GM18858 (cell line): ENCODE measurements at regions not wholly inside any gene's neighbourhood (a gene's known extent, or its start where the extent isn't known, plus 50 kb on each side); places are given as distances from the start of the nearest gene placed in this dataset.

ENCODE experiments used
- ATAC-seq: cut with Tn5 transposase; IDR thresholded peaks from one replicate; pipeline ENCODE4 v1.9.1; 2021; ENCODE audit not compliant: unreplicated experiment

DNA sequence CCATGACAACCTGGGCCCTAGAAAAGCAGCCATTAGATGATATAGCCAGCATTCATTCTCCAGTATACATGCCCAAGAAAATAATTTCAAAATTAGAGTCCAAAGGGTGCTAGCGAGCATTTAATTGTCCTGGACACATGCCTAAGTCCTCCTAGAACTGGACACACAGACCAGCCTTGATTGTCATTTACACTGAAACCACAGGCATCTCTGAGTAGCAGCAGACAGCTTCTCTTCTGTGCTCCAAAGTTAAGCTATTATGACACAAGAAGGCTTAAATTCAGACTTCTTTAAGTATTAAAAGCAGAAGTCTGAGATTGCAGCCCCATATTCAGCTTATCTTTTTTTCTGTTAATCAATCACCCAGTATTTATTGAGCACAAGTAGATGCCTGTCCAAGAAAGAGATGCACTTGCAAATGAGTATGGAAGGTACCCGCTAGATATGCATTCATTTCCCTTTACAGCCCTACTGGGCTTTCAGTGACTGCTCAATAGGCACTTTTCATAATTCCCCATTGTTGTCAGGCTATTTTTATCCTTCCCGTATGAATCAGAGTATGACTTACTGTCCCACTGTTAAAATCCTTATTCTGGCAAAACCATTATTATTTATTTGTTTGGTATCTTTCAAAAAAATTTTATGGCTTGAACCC is 374.1 kb downstream of the FBXW7 start:
- ATAC-seq: no peak

DNA sequence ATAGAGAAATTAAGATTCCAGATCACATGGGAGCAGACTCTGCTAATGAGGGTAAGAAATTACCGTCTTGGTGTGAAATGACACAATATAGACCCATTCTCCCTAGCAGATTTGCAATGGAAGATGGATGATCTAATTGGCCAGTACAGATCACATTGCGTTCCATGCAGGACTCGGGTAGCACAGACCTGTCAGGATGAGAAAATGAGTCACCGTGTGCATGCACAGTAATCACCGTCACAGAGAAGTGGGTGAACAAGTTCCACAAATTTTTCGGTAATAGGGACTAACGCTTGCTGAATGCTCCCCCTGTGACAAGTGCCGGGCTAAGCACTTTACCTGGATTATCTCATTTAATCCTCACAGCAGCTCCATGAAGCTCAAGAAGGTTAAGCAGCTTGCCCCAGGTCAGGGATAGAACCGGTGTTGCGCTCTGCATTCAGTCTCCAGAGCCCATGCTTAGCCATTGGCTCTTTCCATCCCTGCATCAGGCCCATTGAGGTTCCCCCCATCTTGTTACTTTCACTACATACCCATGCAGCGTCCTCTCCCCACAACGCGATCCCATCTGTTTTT is 375.6 kb downstream of the FBXW7 start:
- no peak for ATAC-seq

DNA sequence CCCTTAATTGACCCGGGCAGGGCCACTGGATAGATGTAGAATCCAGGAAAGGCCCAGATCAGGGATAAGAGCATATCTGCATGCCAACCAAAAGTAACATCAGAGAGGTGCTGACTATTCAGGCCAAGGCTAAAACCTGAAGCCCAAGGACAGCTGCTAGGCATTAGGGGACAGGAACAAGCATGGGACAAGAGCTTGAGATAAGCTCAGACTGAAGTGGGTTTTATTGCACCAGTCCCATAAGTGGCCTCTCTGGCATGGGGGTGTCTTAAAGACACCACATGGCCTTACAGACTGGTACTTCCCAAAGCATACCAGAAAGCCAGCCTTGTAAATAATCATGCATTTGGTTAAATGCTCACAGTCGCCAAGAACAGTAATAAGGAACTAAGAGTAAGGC is 376.1 kb downstream of the FBXW7 start:
- ATAC-seq: no peak

DNA sequence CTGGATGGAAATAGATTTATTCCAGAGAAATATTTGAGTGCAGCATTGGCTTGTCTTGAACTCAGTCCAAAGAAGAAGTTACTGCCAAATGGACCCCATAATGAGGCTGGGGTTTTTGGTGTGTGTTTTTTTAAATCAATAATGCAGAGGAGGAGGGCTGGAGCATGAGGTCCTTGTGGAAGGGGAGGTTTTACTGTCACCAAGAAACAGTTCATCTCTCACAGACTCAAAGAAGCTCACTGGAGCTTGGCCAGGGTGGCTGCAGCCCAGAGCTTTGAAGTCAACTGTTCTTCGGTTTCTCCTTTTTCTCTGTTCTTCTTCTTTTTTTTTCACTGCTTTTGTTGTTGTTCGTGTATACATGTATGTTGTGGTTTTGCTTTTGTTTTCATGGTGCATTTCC is 377.7 kb downstream of the FBXW7 start:
- ATAC-seq: no peak

DNA sequence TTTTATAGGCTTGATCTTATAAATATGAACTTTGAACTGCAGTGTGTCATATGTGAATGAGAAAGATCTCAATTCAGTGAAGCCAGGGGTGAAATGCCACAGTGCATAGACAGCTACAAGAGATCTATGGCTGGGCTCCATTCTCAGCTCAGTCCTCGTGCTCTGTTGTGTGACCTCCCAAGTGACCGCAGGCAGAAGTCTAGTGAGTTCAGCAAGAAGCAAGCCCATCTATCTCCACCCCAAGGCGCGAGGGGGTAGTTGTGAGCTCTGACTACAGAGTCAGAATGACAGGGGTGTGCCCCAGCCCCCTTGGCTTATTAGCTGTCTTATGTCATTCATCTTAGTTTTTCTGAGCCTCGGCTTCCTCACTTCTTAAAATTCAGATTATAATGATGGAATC is 378.3 kb downstream of the FBXW7 start:
- ATAC-seq: no peak

DNA sequence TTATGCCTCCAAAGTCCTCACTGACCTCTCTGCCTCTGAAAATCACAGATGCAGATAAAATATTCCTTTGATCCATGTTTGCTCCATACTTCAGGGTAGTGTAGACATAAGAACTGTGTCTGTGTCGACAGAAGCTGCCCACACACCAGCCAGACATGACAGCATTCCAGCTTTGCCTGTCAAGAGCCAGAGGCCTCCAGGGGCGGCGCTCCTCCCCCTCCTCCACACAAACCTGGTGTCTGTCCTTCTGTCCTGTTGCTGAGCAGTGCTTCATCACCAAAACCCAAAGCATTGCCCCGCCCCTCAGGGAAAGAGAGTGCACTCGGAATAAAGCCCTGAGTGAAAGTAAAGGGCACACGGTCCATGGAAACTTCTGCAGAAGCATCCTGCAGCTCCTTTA is 379.4 kb downstream of the FBXW7 start:
- no peak for ATAC-seq

DNA sequence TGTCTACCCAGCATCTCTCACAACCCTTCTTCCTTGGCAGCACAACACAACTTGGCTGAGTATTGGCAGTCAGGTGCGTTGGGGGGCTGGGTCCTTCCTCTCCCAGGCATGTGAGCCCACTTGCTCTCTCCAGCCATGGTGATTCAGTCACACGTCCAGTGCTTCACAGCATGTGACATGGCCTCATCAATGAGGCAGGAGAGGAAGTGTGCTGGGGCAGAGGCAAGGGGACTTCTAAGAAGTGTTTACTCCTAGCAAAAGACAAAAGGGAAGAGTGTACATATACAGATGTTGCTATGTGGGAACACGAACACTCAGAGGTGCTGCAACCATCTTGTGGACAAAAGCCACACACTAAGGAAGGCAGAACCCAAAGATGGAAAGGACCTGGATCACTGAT is 380.8 kb downstream of the FBXW7 start:
- no peak for ATAC-seq

DNA sequence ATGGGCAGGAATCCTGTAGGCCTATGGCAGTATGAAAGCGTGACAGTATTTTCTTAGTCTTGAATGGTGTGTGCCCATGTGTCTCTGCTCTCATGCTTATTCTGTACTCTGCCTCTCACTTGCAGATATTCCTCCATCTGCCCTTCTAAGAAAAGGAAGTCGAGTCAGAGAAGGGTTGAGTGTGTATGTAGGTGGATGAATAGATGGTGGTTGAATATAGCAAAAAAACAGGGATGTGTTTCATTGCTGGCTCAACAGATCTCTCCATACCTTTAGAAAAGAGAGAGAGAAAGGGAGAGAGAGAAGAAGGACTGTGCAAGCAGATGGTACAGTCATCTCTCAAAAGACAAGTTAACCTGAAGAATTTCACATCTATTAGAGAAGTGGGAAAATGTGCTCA is 381.5 kb downstream of the FBXW7 start:
- ATAC-seq: no peak

DNA sequence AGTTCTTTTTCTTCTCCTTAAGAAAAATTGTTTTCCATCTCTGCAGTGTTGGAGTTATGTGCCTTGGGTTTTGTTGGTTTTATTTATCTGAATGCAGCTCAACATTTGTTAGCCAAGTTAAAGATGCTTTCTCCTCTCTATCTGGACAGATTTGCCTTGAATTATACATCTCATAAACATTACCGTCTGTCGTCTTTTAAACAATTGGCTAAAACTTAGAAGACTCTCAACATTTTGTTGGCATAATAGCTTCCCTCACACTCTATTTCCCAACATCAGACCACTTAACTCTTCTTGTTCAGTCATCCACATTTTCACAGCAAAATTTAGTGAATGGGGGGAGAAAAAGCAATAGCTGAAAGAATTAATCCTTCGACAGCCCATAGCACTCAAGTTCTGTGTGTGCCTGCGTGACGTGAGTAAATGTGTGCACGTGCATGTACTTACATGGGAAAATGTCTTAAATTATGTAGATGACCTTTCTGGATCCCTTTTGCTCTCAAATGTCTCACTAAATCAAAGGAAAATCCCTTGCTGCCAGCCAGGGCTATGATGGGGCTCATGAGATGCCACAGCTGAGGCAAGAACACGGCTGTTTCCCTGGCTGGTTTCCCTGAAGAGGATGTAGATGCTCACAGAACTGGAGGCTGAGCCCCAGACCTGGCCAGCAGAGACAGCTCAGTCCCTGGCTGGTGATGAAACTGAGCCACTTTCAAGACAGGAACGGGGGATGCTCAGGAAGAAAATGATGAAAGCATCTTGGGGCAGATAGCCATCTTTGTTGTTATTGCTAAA is 382.2 kb downstream of the FBXW7 start:
- ATAC-seq: no peak

DNA sequence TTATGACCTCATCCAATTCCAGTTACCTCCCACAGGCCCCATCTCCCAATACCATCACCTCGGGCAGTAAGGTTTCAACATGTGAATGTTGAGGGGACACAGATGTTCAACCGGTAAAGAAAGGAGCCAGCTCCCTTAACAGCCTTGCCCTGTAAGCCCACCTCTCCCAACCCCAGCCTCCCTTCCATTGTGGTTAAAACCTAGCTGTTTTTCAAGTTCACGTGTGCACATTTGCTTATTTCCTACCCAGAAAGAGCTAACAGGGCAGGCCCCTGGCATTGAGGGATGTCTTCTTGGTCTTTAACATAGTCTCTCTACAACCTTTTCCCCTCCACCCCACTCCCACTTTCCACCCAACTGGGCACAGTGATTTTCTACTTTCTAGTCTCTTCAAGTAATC is 385.7 kb downstream of the FBXW7 start:
- ATAC-seq: no peak

DNA sequence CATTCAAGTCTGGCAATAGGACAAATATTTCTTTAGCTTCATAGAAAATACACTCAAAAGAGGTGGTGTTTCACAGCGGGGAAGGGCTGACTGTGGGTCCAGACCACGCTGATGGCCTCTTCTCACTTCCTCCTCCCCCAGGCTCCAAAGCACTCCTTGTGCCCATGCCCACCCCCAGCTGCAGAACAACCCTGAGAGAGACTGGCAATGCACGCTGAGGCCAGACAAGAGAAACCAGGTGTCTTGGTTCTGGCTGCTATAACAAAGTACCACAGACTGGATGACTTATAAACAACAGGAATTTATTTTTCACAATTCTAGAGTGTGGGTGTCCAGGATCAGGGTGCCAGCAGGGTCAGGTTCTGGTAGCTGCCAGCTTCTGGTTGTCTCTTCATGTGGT is 386.1 kb downstream of the FBXW7 start:
- ATAC-seq: no peak

DNA sequence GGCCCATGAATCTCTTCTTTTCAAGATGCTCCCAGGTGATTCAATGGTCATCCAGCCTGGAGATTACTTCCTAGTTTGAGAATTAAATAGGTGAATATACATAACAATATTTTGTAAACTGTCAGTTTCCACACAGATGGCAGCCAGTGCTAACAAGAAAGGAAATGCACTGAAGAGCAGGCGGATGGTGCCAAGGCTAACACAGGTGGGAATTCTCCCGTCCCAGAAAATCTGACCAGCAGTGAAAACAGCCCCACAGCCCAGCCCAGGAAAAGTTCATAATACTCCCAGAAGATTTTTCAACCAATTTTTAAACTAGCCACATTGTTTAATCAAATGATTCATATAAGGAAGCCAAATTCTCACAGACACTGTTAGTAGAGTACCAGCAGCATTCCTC is 387.2 kb upstream of the GATB start:
- no peak for ATAC-seq

DNA sequence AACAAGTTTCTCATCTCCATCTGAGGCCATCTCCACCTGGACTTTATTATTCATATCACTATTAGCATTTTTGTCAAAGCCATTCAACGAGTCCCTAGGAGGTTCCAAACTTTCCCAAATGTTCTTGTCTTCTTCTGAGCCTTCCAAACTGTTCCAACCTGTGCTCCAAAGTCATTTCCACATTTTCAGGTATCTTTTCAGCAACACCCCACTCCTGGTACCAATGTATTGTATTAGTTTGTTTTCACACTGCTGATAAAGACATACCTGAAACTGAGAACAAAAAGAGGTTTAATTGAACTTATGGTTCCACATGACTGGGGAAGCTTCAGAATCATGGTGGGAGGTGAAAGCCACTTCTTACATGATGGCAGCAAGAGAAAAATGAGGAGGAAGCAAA is 385.4 kb upstream of the GATB start:
- no peak for ATAC-seq

DNA sequence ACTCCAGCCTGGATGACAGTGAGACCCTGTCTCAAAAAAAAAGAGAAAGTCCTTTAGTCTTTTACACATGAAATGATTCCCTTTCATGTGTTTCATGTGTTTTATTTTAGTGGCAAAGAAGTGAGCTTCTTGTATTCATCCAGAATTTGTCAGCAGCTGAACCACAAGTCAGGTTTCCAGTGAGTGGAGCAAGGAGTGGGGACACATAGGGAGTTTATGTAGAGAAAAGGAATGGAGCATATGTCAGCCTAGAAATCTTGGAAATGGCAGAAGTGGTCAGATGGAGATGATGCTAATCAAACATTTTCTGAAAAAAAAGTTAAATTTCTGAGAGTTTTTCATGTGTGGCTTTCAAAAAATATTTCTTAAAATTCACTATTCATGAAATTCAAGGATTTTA is 383.0 kb upstream of the GATB start:
- no peak for ATAC-seq

DNA sequence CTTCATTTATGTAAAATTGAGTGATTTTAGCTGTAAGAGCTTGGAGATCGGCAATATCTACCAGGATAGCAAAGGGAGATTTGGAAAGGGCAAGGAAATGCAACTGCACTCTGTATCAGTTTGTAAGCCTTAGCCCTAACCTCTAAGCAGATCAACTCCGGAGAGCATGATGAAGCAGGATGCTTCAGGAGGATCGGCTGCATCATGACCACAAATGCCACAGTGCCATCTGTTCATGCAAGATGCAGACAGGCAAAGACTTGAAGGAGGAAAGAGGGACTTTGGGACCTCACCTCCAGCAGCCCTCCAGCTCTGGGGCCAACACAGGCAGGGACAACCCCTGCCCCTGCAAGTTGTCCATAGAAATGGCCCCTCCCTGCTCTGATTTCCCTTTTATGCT is 377.6 kb upstream of the GATB start:
- no peak for ATAC-seq

DNA sequence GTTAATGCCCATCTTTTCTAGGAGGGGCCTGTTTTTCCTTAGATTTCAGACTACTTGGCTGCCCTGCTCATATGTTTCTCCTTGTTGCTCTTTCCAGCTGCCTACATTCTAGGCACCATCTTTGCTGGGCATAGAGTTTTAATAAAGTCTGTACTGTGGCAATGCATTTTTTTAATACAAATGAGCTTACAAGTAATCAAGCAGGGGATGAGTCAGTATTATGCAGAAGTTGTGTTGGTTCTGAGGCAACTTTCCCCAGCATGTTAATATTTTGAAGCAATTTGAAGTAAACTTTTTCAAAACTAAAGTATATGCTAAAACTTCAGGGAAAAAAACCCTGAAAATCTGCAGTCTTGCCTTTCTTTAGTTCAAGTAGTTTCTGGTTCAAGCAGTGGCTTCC is 372.0 kb upstream of the GATB start:
- ATAC-seq: no peak

DNA sequence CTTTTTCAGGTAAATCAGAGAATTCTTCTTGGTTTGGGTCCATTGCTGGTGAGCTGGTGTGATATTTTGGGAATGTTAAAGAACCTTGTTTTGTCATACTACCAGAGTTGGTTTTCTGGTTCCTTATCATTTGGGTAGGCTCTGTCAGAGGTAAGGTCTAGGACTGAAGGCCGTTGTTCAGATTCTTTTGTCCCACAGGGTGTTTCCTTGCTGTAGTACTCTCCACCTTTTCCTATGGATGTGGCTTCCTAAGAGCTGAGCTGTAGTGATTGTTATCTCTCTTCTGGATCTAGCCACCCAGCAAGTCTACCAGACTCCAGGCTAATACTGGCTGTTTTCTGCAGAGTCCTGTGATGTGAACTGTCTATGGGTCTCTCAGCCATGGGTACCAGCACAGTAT is 367.5 kb upstream of the GATB start:
- ATAC-seq: no peak

DNA sequence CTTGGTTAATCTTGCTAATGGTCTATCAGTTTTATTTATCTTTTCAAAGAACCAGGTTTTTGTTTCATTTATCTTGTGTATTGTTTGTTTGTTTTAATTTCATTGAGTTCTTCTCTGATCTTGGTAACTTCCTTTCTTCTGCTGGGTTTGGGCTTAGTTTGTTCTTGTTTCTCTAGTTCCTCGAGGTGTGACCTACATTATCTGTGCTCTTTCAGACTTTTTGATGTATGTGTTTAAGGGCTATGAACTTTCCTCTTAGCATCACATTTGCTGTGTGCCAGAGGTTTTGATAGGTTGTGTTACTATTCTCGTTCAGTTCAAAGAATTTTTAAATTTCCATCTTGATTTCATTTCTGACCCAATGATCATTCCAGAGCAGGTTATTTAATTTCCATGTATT is 365.4 kb upstream of the GATB start:
- ATAC-seq: no peak

DNA sequence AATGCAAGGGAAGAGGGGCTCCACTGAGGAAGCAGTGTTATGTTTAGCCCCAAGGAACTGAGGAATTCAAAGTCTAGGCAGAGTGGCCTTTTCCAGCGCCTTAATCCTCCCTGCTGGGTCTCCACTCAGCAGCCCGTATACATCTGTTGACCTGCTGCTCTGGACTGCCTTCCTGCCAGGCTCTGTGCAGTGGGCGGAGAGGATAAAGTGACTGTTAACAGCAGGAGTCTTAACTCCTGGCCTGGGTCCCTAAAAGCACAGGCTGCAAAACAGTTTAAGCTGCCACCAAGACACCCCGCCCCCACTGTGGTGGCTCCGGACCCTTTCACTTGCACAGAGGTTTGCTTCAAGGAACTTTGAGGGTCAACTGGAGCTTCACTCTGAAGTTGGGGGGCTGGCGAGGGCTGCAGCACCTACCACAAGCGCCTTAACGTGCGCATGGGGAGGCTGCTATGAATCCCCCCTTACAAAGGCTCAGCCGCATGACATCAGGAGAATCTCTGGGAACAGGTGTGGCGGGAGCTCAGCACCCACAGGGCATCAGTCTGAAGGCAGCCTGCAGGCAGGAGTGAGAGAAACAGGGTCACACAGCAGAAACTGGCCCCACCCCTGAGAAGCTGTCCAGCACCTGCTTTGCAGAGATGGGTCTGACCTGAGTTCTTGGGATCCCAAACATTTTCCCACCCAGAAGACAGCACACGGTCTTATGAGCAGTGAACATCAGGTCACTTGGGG is 358.2 kb upstream of the GATB start:
- ATAC-seq: no peak

DNA sequence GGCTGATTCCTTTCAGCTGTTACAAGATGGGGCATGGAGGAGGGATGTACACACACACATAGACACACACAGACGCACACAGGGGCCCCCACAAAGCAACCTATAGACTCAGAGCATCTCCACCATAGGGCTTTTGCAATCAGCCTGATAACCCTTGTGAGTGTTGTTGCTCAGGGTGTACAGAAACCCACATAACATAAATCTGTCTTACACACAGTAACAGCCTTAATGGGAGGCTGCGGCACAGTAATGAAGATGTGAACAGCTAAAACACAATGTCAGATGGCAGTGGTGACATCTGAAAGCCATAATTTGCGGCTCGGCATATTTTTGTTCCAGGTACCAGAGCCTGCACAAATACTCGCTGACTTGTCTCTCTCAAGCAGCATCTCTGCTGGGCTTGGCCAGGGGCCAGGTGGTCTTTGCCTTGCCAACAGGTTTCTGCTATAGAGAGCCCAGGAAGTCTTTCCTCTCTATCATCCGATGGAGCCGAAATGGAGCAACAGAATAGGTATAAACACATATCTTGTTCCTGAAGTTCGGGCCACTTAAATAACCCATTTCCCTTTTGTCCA is 357.2 kb upstream of the GATB start:
- no peak for ATAC-seq

DNA sequence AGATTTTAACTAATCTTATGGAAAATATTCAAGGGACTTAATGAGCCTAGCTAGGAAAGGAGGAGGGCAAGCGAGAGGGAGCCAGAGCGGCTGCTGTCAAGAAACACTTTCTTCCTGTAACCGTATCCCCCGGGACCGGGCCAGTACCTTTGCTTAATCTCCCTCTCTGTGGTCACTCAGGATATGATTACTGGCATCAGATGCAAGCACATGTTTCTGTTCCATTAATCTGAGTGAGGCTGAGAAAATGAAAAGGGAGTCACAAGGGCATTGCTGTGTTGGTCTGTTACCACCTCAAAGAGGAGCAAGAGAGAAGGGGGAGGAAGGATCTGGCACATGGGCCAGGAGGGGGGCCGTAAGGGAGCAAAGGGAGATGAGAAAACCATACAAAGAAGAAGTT is 356.7 kb upstream of the GATB start:
- ATAC-seq: no peak

DNA sequence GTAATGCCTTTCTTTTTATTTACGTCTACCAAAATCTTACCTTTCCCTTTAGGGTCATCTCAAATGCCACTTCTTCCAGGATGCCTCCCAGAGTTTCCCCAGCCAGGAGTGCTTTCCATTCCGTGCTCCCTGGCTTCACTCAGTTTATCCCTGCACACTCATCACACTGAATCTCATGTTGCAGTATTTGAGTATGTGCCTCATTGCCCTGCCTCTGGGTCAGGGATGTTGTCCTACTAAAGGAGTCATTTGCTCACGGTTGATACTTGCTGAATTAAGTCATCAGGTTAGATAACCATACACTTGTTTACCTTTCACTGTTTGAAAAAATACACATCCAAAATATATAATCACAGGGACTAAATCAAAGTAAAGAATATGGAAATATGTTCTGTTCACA is 356.2 kb upstream of the GATB start:
- ATAC-seq: no peak
